GM23338 (cell line): ENCODE measurements at regions not wholly inside any gene's neighbourhood (a gene's known extent, or its start where the extent isn't known, plus 50 kb on each side); places are given as distances from the start of the nearest gene placed in this dataset.

Experiments used
- ATAC-seq: fragments of 200-7000 bp; cut with Tn5 transposase; 3 replicates; pipeline ENCODE4 v1.9.1; 2020
- DNase-seq: peaks from one replicate; pipeline ENCODE4 v3.0.0-alpha.2; 2015; ENCODE audit warnings: low spot score
- H2AFZ ChIP-seq: fragments of 200-600 bp; sonication (generic); 2 replicates; pipeline ENCODE4 v1.8.0; 2016; ENCODE audit warnings: antibody characterized with exemption, mild to moderate bottlenecking, moderate library complexity
- H3F3A ChIP-seq: fragments of 200-600 bp; sonication (generic); replicated peaks from 2 replicates; pipeline ENCODE4 v1.8.0; 2017; ENCODE audit warnings: antibody characterized with exemption, mixed run types, low read depth
- H3K27ac ChIP-seq: fragments of 200-600 bp; sonication (generic); 2 replicates; pipeline ENCODE4 v1.6.1; 2016; ENCODE audit warnings: low read depth
- H3K27me3 ChIP-seq: fragments of 200-600 bp; sonication (generic); 2 replicates; pipeline ENCODE4 v1.8.0; 2016; ENCODE audit warnings: mild to moderate bottlenecking, mixed run types, moderate library complexity; ENCODE audit not compliant: insufficient read depth
- H3K36me3 ChIP-seq: fragments of 200-600 bp; sonication (generic); 2 replicates; pipeline ENCODE4 v1.8.0; 2016; ENCODE audit warnings: mild to moderate bottlenecking; ENCODE audit not compliant: insufficient read depth
- H3K4me1 ChIP-seq: fragments of 200-600 bp; sonication (generic); 2 replicates; pipeline ENCODE4 v1.8.0; 2016; ENCODE audit warnings: mild to moderate bottlenecking, moderate library complexity; ENCODE audit not compliant: insufficient read depth
- H3K4me2 ChIP-seq: fragments of 200-600 bp; sonication (generic); 2 replicates; pipeline ENCODE4 v1.7.1; 2017; ENCODE audit warnings: mixed run types
- H3K4me3 ChIP-seq: fragments of 200-600 bp; sonication (generic); 2 replicates; pipeline ENCODE4 v1.6.1; 2016; ENCODE audit warnings: mixed run types
- H3K79me2 ChIP-seq: fragments of 200-600 bp; sonication (generic); replicated peaks from 2 replicates; pipeline ENCODE4 v1.8.0; 2017; ENCODE audit warnings: mild to moderate bottlenecking; ENCODE audit not compliant: insufficient read depth
- H3K9me2 ChIP-seq: fragments of 200-600 bp; sonication (generic); 2 replicates; pipeline ENCODE4 v1.8.0; 2017; ENCODE audit not compliant: insufficient read depth
- H4K20me1 ChIP-seq: fragments of 200-600 bp; sonication (generic); replicated peaks from 2 replicates; pipeline ENCODE4 v1.8.0; 2017; ENCODE audit warnings: mild to moderate bottlenecking; ENCODE audit not compliant: insufficient read depth
- H3K27ac Mint-ChIP-seq: 2 replicates; pipeline ENCODE4 v1.8.0; 2020; ENCODE audit warnings: inconsistent platforms, mild to moderate bottlenecking, moderate library complexity, mixed read lengths
- H3K27me3 Mint-ChIP-seq: 3 replicates; pipeline ENCODE4 v1.8.0; 2022; ENCODE audit warnings: low read depth, mild to moderate bottlenecking, moderate library complexity, mixed read lengths, inconsistent platforms; ENCODE audit not compliant: insufficient read depth, poor library complexity
- H3K36me3 Mint-ChIP-seq: 3 replicates; pipeline ENCODE4 v1.8.0; 2021; ENCODE audit warnings: low read depth, mild to moderate bottlenecking, inconsistent platforms, moderate library complexity, mixed read lengths
- H3K4me1 Mint-ChIP-seq: 3 replicates; pipeline ENCODE4 v1.8.0; 2020; ENCODE audit warnings: mild to moderate bottlenecking, inconsistent platforms, mixed read lengths
- H3K4me3 Mint-ChIP-seq: 3 replicates; pipeline ENCODE4 v1.8.0; 2021; ENCODE audit warnings: moderate library complexity, mild to moderate bottlenecking, inconsistent platforms, mixed read lengths
- H3K9me3 Mint-ChIP-seq: 3 replicates; pipeline ENCODE4 v1.8.0; 2020; ENCODE audit warnings: moderate library complexity, mild to moderate bottlenecking, inconsistent platforms, mixed read lengths
- CREB1 ChIP-seq: fragments of 250-450 bp; sonication (Bioruptor Pico); IDR thresholded peaks from 2 replicates; pipeline ENCODE4 v1.5.0; 2020; ENCODE audit warnings: low read depth, mild to moderate bottlenecking, moderate library complexity
- CTCF ChIP-seq, 2 experiments: fragments of 200-600 bp in 1 of 2; sonication (generic) in 1 of 2; conservative IDR thresholded peaks; 2 replicates each; pipeline versions ENCODE4 v1.5.1 to v1.6.1; 2016 to 2017; ENCODE audit warnings: antibody characterized with exemption in 2 of 2, low read depth in 2 of 2, mild to moderate bottlenecking in 2 of 2, moderate library complexity in 1 of 2
- ETS1 ChIP-seq: IDR thresholded peaks from 2 replicates; pipeline ENCODE4 v1.6.1; 2016; ENCODE audit warnings: antibody characterized with exemption
- JUNB ChIP-seq: IDR thresholded peaks from one replicate; pipeline ENCODE4 v1.6.1; 2016; ENCODE audit warnings: antibody characterized with exemption; ENCODE audit not compliant: unreplicated experiment
- ZNF331 ChIP-seq: fragments of 250-450 bp; sonication (Bioruptor Pico); IDR thresholded peaks from 2 replicates; pipeline ENCODE4 v1.5.0; 2020; ENCODE audit warnings: low read depth, mild to moderate bottlenecking, moderate library complexity

DNA sequence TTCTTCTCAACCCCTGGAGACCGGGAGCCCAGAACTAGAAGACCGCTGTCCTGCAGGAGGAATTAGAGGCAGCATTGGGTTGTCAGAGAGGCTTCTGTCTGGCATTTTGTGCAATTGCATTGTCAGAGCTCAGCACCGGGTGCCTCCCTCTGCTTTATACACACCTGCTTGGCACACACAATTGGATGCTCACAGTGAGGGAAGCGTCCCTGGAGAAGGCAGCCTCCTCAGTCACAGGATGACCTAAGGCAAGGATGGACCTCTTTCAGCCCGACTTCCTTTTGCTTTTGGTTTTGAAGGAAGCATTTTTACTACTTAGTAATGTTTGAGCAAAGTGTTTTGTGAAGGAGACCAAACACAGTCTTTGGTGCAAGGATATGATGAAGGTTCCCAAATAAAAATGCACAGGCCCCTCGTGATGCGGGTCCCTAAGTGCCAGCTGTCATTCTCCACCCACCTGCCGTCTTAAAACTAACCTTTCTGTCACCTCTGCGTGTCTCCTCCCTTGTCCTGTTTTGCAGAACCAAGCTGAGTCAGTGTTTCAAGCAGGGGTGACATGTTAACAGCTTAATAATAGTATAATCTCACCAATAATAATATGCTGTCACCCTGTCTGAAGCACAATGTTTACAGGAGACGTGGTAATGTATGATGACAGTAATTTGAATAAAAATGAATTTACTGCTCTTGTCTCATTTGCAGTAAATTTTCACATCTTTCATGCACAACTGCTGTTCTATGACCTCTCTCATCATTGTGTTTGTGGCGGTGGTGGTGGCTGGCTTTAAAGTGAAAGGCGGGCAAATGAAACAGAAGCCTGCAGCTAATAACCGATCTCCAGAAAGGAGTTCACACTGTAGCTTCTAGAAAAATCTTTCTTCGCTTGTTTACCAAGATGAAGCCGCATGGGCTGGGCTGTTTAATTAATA, 430.2 kb upstream of the MKI67 start:
- H3K9me2 ChIP-seq = 0 out of 2 replicates have a peak, but pooled peaks cover 8% of the 10 kb centered on the region
- ATAC-seq (no peak), DNase-seq (no peak)
- Mint-ChIP-seq H3K9me3 (peaks cover 23% of the 10 kb centered on the region), H3K27ac (no peak overlapping the region), H3K4me3 (no peak overlapping the region), H3K27me3 (peaks cover 5% of the 10 kb centered on the region), H3K4me1 (peaks cover 12% of the 10 kb centered on the region), H3K36me3 (peaks cover 24% of the 10 kb centered on the region; the same call in 2 of the 3 replicates)
- no peak overlapping the region for H3K27ac ChIP-seq
- H3K36me3 ChIP-seq = 0 out of 2 replicates have a peak, but pooled peaks cover 1% of the 10 kb centered on the region
- no peak overlapping the region for H3K4me2 ChIP-seq
- H3F3A ChIP-seq = no peaks in the 10 kb centered on the region
- no peaks in the 10 kb centered on the region for H3K79me2 ChIP-seq
- H3K4me3 ChIP-seq = no peak overlapping the region
- H4K20me1 ChIP-seq = no peaks in the 10 kb centered on the region
- H3K4me1 ChIP-seq = no peaks in the 10 kb centered on the region; the same call in 1 of the 2 replicates
- TF ChIP-seq JUNB = no peak
- no peak overlapping the region for H2AFZ ChIP-seq
- no peaks in the 10 kb centered on the region for H3K27me3 ChIP-seq

- Histone ChIP-seq H3K27ac (no peak overlapping the region), H4K20me1 (no peaks in the 10 kb centered on the region), H3K4me2 (no peak overlapping the region), H2AFZ (0 out of 2 replicates have a peak overlapping the region, but pooled peaks have one; percentile 56), H3K4me1 (no peaks in the 10 kb centered on the region; the same call in 1 of the 2 replicates), H3K36me3 (peaks cover 9% of the 10 kb centered on the region; the same call in 1 of the 2 replicates), H3K4me3 (no peak overlapping the region), H3K9me2 (0 out of 2 replicates have a peak, but pooled peaks cover 8% of the 10 kb centered on the region), H3F3A (no peaks in the 10 kb centered on the region), H3K79me2 (no peaks in the 10 kb centered on the region), H3K27me3 (no peaks in the 10 kb centered on the region)
- peak; percentile 55 for DNase-seq
- ATAC-seq = peak; percentile 73
- Mint-ChIP-seq H3K27me3 (peaks cover 5% of the 10 kb centered on the region), H3K9me3 (peaks cover 28% of the 10 kb centered on the region), H3K4me3 (no peak overlapping the region), H3K27ac (no peak overlapping the region), H3K36me3 (peaks cover 32% of the 10 kb centered on the region), H3K4me1 (peaks cover 12% of the 10 kb centered on the region)
- TF ChIP-seq ETS1 (no peak), CREB1 (CRISPR knock-in tag) (no peak), ZNF331 (CRISPR knock-in tag) (no peak), CTCF (conservative IDR thresholded peaks at IDR 0.05; ENCODE audit: low read depth in 2 of 2) (peak in 1 of 2 experiments; percentile 13; a peak in 1 of 4 replicates)
These were observed 431.0 kb upstream of the MKI67 start for GRCh38 chr10:128557149-128557710.
